SK-N-MC (cell line): ENCODE measurements at regions not wholly inside any gene's neighbourhood (a gene's known extent, or its start where the extent isn't known, plus 50 kb on each side); places are given as distances from the start of the nearest gene placed in this dataset.

Source experiments
- DNase-seq: peaks from one replicate; pipeline ENCODE4 v3.0.0-alpha.2; 2011; ENCODE audit warnings: low read depth, low spot score
- H3K27ac ChIP-seq: fragments of 200-600 bp; sonication (generic); 2 replicates; pipeline ENCODE4 v1.5.1; 2016; ENCODE audit warnings: mixed run types
- H3K36me3 ChIP-seq: fragments of 200-600 bp; sonication (generic); 2 replicates; pipeline ENCODE4 v1.6.1; 2017; ENCODE audit warnings: antibody characterized with exemption, low read length, mixed read lengths; ENCODE audit not compliant: insufficient read depth
- H3K4me3 ChIP-seq: fragments of 200-600 bp; sonication (generic); 2 replicates; pipeline ENCODE4 v1.5.1; 2016
- H3K9ac ChIP-seq: fragments of 200-600 bp; sonication (generic); 2 replicates; pipeline ENCODE4 v1.8.0; 2017; ENCODE audit warnings: mixed run types, mixed read lengths; ENCODE audit not compliant: insufficient read length
- H3K9me3 ChIP-seq: fragments of 200-600 bp; sonication (generic); 2 replicates; pipeline ENCODE4 v1.6.1; 2017; ENCODE audit warnings: low read depth, mild to moderate bottlenecking, antibody characterized with exemption, low read length, moderate library complexity, mixed read lengths
- EZH2 ChIP-seq: fragments of 200-600 bp; sonication (generic); IDR thresholded peaks from one replicate; pipeline ENCODE4 v1.6.1; 2017; ENCODE audit warnings: antibody characterized with exemption
- FOXP2 ChIP-seq: optimal IDR thresholded peaks from 2 replicates; pipeline ENCODE3; 2011; ENCODE audit warnings: mild to moderate bottlenecking, moderate library complexity; ENCODE audit not compliant: insufficient read depth; ENCODE audit errors: extremely low read length, control extremely low read depth
- POLR2AphosphoS5 ChIP-seq: IDR thresholded peaks from 2 replicates; pipeline ENCODE4 v1.6.1; 2012; ENCODE audit warnings: mild to moderate bottlenecking, low read depth, low read length, borderline replicate concordance

- DNase-seq: peak; percentile 65
- peak overlapping the region; percentile 66 for H3K27ac ChIP-seq
- H3K36me3 ChIP-seq: no peaks in the 10 kb centered on the region
- H3K9me3 ChIP-seq: no peaks in the 10 kb centered on the region
- no peak for TF ChIP-seq FOXP2
- H3K4me3 ChIP-seq: peak overlapping the region; percentile 8
- H3K9ac ChIP-seq: no peak overlapping the region
Observed at GRCh38 chr2:66242099-66242789, 192.7 kb upstream of the MEIS1 start.

GRCh38 chr2:66240286-66240685, 194.6 kb upstream of the MEIS1 start:
- H3K27ac ChIP-seq: no peak overlapping the region
- H3K4me3 ChIP-seq: peak overlapping the region; percentile 3; the same call in 1 of the 2 replicates
- H3K36me3 ChIP-seq: no peaks in the 10 kb centered on the region
- no peak for TF ChIP-seq EZH2
- no peak for TF ChIP-seq POLR2AphosphoS5
- peak; percentile 89 for TF ChIP-seq FOXP2
- no peaks in the 10 kb centered on the region for H3K9me3 ChIP-seq
- no peak overlapping the region for H3K9ac ChIP-seq
- DNase-seq: no peak

GRCh38 chr2:66239655-66240054, 195.3 kb upstream of the MEIS1 start:
- H3K9me3 ChIP-seq: no peaks in the 10 kb centered on the region
- no peak for TF ChIP-seq EZH2
- TF ChIP-seq FOXP2: no peak
- TF ChIP-seq POLR2AphosphoS5: no peak
- H3K9ac ChIP-seq: no peak overlapping the region
- no peak for DNase-seq
- H3K4me3 ChIP-seq: no peak overlapping the region
- no peaks in the 10 kb centered on the region for H3K36me3 ChIP-seq
- no peak overlapping the region for H3K27ac ChIP-seq

- no peak for DNase-seq
- Histone ChIP-seq H3K9ac (no peak overlapping the region), H3K27ac (no peak overlapping the region), H3K4me3 (no peak overlapping the region), H3K36me3 (no peaks in the 10 kb centered on the region), H3K9me3 (no peaks in the 10 kb centered on the region)
- TF ChIP-seq FOXP2: no peak
- TF ChIP-seq EZH2: no peak
- TF ChIP-seq POLR2AphosphoS5: no peak
Observed at GRCh38 chr2:66237803-66238379, 197.0 kb upstream of the MEIS1 start.

- TF ChIP-seq POLR2AphosphoS5: no peak
- no peak for TF ChIP-seq EZH2
- no peak for TF ChIP-seq FOXP2
- Histone ChIP-seq H3K9me3 (no peaks in the 10 kb centered on the region), H3K27ac (no peak overlapping the region), H3K4me3 (no peak overlapping the region), H3K9ac (no peak overlapping the region), H3K36me3 (no peaks in the 10 kb centered on the region)
- DNase-seq: no peak
Observed at GRCh38 chr2:66236816-66237802, 197.8 kb upstream of the MEIS1 start.

GRCh38 chr2:66236067-66236685, 198.7 kb upstream of the MEIS1 start:
- Histone ChIP-seq H3K36me3 (no peaks in the 10 kb centered on the region), H3K9ac (no peak overlapping the region), H3K9me3 (no peaks in the 10 kb centered on the region), H3K4me3 (no peak overlapping the region), H3K27ac (no peak overlapping the region)
- DNase-seq: no peak
- TF ChIP-seq EZH2 (no peak), POLR2AphosphoS5 (no peak), FOXP2 (no peak)

- no peak for TF ChIP-seq EZH2
- no peak for TF ChIP-seq POLR2AphosphoS5
- no peak for TF ChIP-seq FOXP2
- no peak for DNase-seq
- Histone ChIP-seq H3K36me3 (no peaks in the 10 kb centered on the region), H3K9ac (no peak overlapping the region), H3K9me3 (no peaks in the 10 kb centered on the region), H3K27ac (no peak overlapping the region), H3K4me3 (no peak overlapping the region)
Observed at GRCh38 chr2:66235428-66235827, 199.5 kb upstream of the MEIS1 start.

GRCh38 chr2:66233981-66234380, 200.9 kb upstream of the MEIS1 start:
- no peak overlapping the region for H3K9ac ChIP-seq
- no peak for TF ChIP-seq FOXP2
- no peak for TF ChIP-seq POLR2AphosphoS5
- TF ChIP-seq EZH2: no peak
- H3K9me3 ChIP-seq: no peaks in the 10 kb centered on the region
- H3K27ac ChIP-seq: no peak overlapping the region
- DNase-seq: no peak
- no peaks in the 10 kb centered on the region for H3K36me3 ChIP-seq
- no peak overlapping the region for H3K4me3 ChIP-seq
